NCI-H345 (cell line): ENCODE measurements at regions not wholly inside any gene's neighbourhood (a gene's known extent, or its start where the extent isn't known, plus 50 kb on each side); places are given as distances from the start of the nearest gene placed in this dataset.
"Not testable (repeated sequence)": the region's sequence is repeated elsewhere in the genome, so short reads cannot be mapped to it uniquely, and the experiment has no call there.

Experiments
- DNase-seq: peaks from one replicate; lab custom pipeline; 2025; lab: John Stamatoyannopoulos, UW

DNA sequence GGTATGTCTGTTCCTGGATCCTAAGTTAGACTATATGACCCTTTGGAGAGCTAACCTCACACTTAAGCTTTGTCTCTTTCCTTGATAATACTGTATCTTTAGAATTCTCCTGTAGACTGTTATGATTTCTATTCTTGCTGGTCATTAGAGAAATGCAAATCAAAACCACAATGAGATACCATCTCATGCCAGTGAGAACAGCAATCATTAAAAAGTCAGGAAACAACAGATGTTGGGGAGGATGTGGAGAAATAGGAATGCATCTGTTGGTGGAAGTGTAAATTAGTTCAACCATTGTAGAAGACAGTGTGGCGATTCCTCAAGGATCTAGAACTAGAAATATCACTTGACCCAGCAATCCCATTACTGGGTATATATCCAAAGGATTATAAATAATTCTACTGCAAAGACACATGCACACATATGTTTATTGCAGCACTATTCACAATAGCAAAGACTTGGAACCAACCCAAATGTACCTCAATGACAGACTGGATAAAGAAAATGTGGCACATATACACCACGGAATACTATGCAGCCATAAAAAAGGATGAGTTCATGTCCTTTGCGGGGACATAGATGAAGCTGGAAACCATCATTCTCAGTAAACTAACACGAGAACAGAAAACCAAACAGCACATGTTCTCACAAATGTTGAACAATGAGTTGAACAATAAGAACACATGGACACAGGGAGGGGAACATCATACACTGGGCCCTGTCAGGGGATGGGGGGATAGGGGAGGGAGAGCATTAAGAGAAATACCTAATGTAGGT lies 867.8 kb upstream of the ADGRB3 start:
- DNase-seq = not testable (repeated sequence)

DNA sequence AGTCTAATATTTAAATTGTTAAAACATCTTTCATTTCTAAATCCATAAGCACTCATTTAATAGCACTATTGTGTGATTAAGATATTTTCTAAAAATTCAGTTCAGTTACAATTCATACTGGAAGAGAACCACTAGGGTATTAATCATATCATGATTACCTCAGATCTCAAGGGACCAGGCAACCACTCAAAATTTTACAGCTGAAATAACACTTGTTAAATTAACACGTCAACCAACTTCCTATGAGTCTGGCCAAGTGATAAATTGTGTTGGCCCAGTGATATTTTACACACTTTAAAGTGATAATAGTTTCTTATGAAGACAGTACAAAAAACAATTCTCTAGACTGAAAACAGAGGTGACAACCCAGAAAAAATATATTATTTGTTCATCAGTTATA lies 869.0 kb upstream of the ADGRB3 start:
- no peak for DNase-seq

DNA sequence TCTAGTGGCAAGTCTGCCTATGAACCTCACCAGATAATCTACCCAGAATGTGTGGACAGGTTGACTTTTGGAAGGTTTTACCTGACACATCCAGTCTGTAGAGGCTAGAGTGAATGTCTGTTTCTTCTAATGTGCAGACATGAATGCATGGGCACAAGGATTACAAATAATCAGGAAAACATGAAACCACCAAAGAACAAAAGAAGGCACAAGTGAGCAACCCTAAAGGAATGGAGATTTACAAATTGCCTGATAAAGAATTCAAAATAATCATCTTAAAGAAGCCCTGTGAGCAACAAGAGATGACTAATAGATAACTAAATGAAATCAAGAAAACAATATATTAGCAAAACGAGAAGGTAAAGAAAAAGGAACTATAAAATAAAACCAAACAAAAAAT lies 876.1 kb upstream of the ADGRB3 start:
- DNase-seq = no peak

DNA sequence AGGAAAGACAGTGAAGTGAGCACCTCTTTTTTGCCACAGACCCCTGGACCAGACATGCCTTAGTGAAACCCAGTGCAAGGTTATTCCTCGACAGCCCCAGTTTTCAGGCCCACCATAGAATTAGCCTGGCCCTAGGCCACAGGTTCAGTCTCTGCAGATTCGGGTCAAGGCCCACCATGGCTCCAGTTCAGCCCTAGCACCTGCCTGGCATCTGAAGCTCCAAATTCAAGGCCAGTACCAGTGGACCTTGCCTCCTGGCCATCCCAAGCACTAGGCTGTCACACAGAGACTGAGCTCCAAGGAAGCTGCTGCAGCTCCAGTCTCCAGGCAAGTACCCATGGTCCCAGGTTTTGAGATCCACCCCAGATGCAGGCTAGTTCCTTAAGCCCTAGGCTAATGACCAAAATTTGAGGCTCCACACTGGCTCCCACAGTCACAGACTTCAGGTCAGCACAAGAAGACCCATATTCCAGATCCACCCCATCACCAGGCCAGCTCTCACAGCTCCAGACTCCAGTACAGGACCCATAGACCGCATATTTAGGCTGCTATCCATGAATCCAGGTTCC lies 877.5 kb upstream of the ADGRB3 start:
- no peak for DNase-seq

DNA sequence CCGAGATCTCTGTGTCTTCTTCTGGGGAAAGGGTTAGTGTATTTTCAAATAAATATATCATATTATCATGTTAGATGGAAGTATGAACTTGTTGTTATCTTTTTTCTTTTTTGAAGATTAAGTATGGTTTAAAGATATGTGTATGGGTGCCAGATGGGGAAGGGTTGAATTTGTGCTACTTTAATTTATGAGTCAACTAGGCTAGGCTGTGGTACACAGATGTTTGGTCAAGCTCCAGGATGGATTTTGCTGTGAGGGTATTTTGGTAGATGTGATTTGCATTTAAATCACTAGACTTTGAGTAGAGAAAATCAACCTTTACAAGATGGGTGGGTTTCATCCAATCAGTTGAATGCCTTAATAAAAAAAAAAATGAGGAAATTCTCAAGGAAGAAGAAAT lies 886.6 kb upstream of the ADGRB3 start:
- DNase-seq = no peak

DNA sequence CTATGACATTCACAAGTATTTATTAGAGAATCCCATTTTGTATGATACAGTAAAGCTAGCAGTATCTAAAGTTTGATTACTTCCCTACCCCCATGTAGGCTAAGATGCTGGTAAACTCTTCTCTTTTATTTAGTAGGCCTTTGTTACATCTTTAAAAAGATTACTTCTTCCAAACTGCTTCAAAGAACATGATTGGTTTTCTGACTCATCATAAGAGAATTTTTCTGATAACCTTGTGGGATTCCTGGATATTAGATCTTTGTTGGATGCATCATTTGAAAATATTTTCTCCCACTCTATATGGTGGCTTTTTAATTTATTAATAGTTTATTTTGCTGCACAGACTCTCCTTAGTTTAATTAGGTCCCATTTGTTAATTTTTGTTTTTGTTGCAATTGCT lies 898.3 kb upstream of the ADGRB3 start:
- DNase-seq = no peak

DNA sequence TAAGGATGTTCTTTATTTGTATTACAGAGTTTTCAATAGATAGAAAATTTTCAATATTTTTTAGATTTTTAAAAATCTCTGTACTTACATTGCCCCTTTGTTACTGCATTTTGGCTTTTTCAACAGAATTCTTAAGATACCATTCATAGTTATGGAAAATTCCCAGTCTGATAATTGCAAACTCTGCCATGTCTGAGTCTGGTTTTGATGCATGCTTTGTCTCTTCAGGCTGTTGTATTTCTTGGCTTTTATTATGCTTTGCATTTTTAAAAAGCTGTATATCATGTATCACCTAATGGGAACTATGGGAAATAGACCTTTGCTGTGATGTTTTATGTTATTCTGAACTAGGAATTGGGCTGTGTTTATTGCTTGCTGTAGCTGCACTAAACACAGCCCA lies 898.9 kb upstream of the ADGRB3 start:
- no peak for DNase-seq

DNA sequence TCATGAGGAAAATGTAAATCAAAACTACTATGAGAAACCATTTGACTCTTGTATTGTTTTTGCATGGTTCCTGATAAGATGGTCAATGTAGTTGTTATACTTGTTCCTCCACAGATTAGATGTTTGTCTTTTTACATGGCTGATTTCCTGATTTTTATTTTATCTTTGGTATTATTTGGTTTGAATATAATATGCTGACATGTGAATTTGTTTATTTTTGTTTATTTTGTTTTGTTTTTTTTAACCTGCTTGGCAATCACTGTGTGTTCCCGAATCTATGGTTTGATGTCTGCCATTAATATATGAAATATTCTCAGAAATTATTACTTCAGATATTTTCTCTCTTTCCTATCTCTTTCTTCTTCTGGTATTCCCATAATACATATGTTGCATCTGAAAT lies 899.5 kb upstream of the ADGRB3 start:
- no peak for DNase-seq

DNA sequence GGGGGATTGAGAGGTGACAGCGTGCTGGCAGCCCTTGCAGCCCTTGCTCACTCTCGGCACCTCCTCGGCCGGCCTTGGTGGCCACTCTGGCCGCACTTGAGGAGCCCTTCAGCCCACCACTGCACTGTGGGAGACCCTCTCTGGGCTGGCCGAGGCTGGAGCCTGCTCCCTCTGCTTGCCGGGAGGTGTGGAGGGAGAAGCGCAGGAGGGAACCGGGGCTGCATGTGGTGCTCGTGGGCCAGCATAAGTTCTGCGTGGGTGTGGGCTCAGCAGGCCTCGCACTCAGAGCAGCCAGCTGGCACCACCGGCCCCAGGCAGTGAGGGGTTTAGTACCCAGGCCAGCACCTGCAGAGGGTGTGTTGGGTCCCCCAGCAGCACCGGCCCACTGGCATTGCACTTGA lies 912.2 kb upstream of the ADGRB3 start:
- DNase-seq = no peak

DNA sequence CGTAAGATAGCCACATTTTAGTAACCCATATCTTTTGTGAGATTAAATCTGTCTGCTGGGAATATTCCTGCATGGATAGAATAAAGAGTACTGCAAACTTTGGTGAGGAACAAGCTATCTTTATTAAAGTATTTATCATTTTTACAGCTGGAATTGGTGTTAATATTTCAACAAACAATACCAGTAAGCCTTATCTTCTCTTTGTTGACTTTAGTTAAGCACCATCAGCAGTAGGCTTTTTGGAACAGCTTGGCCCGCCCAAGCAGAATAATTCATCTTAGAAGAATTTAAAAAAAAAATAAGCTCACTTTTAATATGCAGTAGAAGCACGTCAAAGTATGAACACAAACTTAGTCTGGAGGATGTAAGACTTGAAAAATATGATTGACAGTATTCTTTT lies 917.8 kb upstream of the ADGRB3 start:
- DNase-seq = no peak

DNA sequence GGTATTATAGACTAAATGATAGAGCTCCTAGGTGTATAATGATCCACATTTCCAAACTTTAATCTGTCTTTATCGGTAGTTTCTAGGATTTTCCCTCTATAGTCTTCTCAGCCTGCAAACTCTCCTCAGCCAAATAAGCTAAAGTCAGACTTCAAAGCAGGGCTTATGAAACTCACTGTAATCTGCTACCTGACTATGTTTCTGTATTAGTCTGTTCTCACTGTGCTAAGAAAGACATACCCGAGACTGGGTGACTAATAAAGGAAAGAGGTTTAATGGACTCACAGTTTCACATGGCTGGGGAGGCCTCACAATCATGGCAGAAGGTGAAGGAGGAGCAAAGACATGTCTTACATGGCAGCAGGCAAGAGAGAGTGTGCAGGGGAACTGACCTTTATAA lies 928.7 kb upstream of the ADGRB3 start:
- DNase-seq = no peak

DNA sequence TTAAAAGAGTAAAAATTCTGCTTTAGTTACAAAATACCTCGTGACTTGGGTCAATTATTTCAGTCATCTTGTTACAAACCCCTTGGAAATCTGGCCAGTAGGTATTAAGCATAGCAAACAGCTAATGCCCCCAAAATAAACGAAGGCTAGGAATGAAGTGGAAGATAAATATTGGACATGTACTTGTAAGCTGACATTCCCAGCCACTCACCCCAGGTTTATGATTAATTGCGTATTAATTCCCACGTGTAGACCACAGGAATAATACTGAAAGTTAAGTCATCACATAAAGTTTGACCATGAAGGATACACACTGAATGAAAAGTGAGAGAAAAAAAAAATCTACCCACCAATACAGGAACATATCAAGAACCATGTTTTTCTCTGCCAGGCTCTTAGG lies 936.5 kb upstream of the ADGRB3 start:
- DNase-seq = no peak

DNA sequence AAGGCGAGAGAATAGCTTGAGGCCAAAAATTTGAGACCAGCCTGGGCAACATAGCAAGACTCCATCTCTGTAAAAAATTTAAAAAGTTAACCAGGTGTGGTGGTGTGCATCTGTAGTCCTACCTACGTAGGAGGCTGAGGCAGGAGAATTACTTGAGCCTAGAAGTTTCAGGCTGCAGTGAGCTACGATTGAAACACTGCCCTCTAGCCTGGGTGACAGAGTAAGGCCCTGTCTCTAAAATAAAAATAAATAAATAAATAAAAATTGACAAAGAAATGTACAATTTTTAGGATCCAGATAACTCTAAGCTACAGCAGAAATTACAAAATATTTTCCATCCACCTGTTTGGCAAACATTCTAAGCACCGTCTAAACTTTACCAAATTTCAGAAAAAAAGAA lies 941.0 kb upstream of the ADGRB3 start:
- DNase-seq = no peak

DNA sequence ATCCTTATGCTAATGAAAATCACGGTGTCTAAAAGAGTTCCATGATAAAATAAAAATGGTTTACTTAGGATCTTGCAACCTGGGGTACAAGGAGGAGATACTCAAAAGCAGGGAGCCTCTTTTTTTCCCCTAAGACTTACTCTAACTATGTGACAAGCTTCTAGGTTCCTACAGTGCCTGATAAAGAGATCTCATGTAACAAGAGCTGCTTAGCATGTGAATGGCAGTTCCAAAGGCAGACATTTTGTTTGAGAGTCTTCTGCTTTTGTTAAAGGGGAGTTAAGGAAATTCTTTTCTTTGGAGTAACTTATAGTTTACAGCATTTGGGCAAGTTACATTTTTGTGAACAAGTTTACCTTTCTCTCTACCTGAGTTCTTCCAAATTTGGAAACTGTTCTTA lies 945.8 kb upstream of the ADGRB3 start:
- no peak for DNase-seq

DNA sequence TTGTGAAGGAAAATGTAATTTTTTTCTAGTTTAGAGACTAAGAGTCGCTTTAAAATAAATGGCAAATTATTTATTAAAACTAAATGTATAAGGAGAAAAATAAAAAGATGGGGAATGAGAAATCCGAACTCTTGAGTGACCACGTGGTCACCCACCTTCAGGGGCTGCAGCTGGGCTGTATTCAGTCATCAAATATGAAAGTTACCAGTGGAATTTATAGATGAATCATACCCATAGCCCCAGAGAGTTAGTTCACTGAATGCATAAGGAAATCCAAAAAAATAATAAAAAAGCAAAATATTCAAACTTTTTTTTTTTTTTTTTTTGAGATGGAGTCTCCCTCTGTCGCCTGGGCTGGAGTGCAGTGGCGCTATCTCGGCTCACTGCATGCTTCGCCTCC lies 947.7 kb upstream of the ADGRB3 start:
- DNase-seq = no peak

DNA sequence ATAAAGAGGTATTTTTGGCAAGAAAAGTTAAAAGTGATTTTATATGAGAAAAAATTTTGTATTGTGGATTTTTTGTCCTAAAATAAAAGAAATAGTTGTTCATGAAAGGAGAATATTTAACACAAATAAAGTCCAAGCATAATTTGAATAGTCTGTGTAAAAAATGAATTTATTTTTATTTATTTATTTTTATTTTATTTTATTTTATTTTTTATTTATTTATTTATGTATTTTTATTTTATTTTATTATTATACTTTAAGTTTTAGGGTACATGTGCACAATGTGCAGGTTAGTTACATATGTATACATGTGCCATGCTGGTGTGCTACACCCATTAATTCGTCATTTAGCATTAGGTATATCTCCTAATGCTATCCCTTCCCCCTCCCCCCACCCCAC lies 948.9 kb upstream of the ADGRB3 start:
- not testable (repeated sequence) for DNase-seq

DNA sequence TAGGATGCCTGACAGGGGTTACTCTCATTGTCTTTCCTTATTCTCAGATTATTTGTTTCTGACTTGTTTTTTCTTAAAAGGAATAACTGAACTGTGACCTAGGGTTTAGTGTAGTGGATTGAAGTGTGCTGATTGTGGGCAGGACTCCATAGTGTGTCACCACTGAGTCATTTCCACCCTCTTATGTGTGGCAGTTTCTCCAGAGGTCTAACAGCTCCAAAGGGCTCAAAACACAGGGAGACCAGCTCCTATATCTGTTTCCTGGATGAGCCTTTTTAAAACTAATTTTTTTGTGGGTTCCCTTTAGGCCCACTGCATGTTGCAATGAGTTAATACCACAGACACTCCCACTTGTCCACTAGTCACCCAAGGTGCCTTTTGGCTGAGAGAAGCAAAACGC lies 951.1 kb upstream of the ADGRB3 start:
- DNase-seq = no peak

DNA sequence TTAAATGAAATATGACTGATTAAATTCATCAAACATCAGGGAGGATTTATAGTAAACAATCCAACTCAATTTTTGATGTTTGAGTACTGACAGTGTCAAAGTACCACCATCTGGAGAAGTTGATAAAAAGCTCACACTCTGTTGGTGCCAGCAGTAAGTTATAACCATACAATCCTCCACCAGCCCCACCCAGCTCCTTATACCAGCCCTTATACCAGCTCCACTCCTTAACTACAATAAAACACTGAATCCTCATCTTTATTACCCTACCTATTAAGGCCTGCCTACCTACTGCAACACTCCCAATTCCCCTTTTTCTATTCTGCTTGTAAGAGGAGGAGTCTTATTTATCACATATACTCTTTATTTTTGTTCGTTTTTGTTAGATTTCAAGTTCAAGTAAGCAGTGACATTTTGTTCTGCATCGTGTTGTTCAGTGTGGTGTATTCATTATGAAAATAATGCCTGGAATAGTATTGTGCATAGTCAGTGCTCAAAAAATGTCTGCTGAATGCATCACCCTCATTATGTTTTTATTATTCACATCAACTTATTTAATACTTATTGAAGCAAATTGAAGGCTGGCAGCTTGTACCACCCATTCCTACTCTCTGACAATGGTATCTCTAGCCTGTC lies 954.7 kb upstream of the ADGRB3 start:
- no peak for DNase-seq

DNA sequence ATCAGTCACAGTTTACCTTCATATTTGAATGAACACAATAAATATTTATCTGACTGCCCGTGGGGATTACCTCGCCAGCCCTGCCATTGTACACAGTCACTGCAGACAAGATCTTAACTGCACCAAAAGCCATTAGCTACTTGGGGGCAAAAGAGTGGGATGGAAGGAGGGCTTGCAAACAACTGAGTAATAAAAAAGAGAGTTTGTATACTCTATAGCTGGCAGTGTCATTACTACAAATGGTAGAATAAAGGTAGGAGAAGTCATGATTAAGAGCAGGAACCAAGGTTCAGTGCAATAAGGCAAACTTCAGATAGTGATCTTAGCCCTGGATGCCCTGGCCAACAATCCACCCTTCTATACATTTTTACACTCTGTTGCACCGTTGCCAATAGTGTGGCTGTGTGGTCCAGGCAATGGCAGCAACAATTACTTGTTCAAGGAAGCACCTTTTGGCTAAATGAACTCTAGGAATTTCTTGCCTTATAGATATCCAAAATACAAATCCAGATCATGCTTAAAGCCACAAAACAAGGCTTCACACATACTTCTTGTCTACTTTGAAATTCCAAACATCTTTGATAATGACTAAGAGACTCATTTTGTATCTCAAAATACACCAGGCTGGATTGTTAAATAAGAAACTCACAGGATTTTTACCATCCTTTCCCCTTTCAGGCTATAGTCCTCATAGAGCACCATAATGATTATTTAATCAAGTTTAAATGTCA lies 955.4 kb upstream of the ADGRB3 start:
- DNase-seq = no peak

DNA sequence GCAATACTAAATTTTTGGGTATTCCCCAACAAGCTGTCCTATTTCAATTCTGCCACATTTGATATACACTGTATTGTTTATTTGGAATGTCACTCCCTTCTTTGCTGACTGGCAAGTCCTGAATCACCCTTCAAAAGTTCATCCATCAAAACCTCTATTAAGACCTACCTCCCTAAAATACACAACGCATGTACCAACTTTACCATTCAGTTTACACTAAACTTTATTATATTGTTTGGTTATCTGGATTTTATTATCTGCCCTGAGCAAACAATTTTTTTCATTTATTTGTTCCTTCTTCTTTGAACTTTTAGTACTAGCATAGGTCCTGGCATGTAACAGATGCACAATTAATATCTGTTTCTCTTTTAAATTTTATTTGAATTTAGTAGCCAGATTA lies 958.2 kb upstream of the ADGRB3 start:
- no peak for DNase-seq

DNA sequence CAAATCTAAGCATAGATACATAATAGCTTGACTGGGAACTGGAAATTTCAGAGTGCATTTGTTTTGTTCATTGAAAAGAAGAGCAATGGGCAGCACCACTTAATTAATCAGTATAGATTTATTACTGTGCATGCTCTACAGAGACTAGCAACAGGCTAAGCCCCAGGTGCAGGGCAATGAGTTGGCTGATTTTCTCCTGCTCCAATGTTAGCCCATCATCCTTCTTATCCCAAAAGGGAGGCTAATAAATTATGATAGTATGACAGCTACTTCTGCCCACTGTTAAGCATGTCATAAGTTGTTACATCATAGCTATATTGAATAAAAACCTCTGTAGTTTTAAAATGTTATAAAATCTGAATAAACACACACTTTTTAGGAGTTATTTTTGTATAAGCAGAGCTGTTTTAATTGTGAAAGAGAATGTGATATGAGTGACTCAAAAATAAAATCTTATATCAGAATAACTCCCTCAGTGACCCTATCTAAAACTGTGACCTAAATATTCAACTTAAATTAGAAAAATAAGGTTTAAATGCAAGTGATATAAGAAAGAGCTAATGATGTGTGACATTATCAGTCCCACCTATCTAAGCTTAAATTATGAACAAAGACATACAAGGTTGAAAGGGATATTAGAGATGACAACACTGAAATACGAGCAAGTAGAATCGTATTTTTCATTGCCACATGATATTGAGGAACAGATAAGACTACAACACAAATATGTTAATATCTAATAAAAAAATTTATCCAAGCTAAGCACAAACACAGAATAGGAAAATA lies 967.3 kb upstream of the ADGRB3 start:
- no peak for DNase-seq
